DMS114 treated with DMSO at 0.1 percent for 48 hours (cell line): ENCODE measurements at regions not wholly inside any gene's neighbourhood (a gene's known extent, or its start where the extent isn't known, plus 50 kb on each side); places are given as distances from the start of the nearest gene placed in this dataset.
"Not testable (repeated sequence)": the region's sequence is repeated elsewhere in the genome, so short reads cannot be mapped to it uniquely, and the experiment has no call there.

Source experiments
- DNase-seq: peaks from one replicate; lab custom pipeline; 2025; ENCODE audit not compliant: unreplicated experiment; lab: John Stamatoyannopoulos, UW

- DNase-seq: no peak
Measured at GRCh38 chr18:22503803-22504202, 86.1 kb upstream of the CTAGE1 start.

- DNase-seq: no peak
Measured at GRCh38 chr18:22504251-22505030, 86.7 kb upstream of the CTAGE1 start.

- DNase-seq: no peak
Measured at GRCh38 chr18:22505141-22505591, 87.5 kb upstream of the CTAGE1 start.

- DNase-seq: no peak
Measured at GRCh38 chr18:22507055-22507454, 89.3 kb upstream of the CTAGE1 start.

- no peak for DNase-seq
Measured at GRCh38 chr18:22509423-22509822, 91.7 kb upstream of the CTAGE1 start.

- no peak for DNase-seq
Measured at GRCh38 chr18:22510697-22511096, 93.0 kb upstream of the CTAGE1 start.

- DNase-seq: no peak
Measured at GRCh38 chr18:22513721-22514481, 96.2 kb upstream of the CTAGE1 start.

- DNase-seq: no peak
Measured at GRCh38 chr18:22514655-22515054, 96.9 kb upstream of the CTAGE1 start.

- DNase-seq: no peak
Measured at GRCh38 chr18:22515250-22515649, 97.5 kb upstream of the CTAGE1 start.

GRCh38 chr18:22517356-22517755 lies 99.6 kb upstream of the CTAGE1 start:
- DNase-seq: no peak

GRCh38 chr18:22521026-22521707 lies 103.5 kb upstream of the CTAGE1 start:
- no peak for DNase-seq

GRCh38 chr18:22523481-22523880 lies 105.8 kb upstream of the CTAGE1 start:
- no peak for DNase-seq

GRCh38 chr18:22524783-22525182 lies 107.1 kb upstream of the CTAGE1 start:
- no peak for DNase-seq

GRCh38 chr18:22525313-22525712 lies 107.6 kb upstream of the CTAGE1 start:
- DNase-seq: no peak

GRCh38 chr18:22525883-22526282 lies 108.2 kb upstream of the CTAGE1 start:
- DNase-seq: no peak

GRCh38 chr18:22528291-22528690 lies 110.6 kb upstream of the CTAGE1 start:
- no peak for DNase-seq

GRCh38 chr18:22534706-22535105 lies 117.0 kb upstream of the CTAGE1 start:
- DNase-seq: not testable (repeated sequence)

- no peak for DNase-seq
Measured at GRCh38 chr18:22536558-22536957, 118.8 kb upstream of the CTAGE1 start.

- DNase-seq: no peak
Measured at GRCh38 chr18:22538426-22538825, 120.7 kb upstream of the CTAGE1 start.

GRCh38 chr18:22539051-22539765 lies 121.5 kb upstream of the CTAGE1 start:
- no peak for DNase-seq

- no peak for DNase-seq
Measured at GRCh38 chr18:22541232-22541631, 123.5 kb upstream of the CTAGE1 start.
